WERI-Rb-1 (cell line): ENCODE measurements at regions not wholly inside any gene's neighbourhood (a gene's known extent, or its start where the extent isn't known, plus 50 kb on each side); places are given as distances from the start of the nearest gene placed in this dataset.

ENCODE experiments used
- DNase-seq: peaks from one replicate; pipeline ENCODE4 v3.0.0-alpha.2; 2020
- H3K27ac ChIP-seq: fragments of 250-450 bp; sonication (Bioruptor Pico); 2 replicates; pipeline ENCODE4 v1.5.1; 2020; ENCODE audit warnings: mild to moderate bottlenecking, moderate library complexity
- H3K27me3 ChIP-seq: fragments of 250-450 bp; sonication (Bioruptor Pico); 2 replicates; pipeline ENCODE4 v1.5.1; 2021; ENCODE audit warnings: mild to moderate bottlenecking, low read depth, moderate library complexity; ENCODE audit not compliant: insufficient read depth, severe bottlenecking
- H3K36me3 ChIP-seq: fragments of 250-450 bp; sonication (Bioruptor Pico); 2 replicates; pipeline ENCODE4 v1.5.1; 2020; ENCODE audit warnings: mild to moderate bottlenecking, moderate library complexity
- H3K4me3 ChIP-seq: 2 replicates; pipeline ENCODE4 v1.5.1; 2011; ENCODE audit warnings: low read depth, mild to moderate bottlenecking, control low read depth, low read length
- H3K9me3 ChIP-seq: fragments of 250-450 bp; sonication (Bioruptor Pico); 2 replicates; pipeline ENCODE4 v1.5.1; 2021; ENCODE audit warnings: mild to moderate bottlenecking, moderate library complexity; ENCODE audit not compliant: severe bottlenecking
- TF ChIP-seq, protein P1 (sequence below): IDR thresholded peaks from 2 replicates; pipeline ENCODE4 v1.5.1; 2011; ENCODE audit warnings: low read depth, mild to moderate bottlenecking, control low read depth, inconsistent platforms, low read length

DNA sequence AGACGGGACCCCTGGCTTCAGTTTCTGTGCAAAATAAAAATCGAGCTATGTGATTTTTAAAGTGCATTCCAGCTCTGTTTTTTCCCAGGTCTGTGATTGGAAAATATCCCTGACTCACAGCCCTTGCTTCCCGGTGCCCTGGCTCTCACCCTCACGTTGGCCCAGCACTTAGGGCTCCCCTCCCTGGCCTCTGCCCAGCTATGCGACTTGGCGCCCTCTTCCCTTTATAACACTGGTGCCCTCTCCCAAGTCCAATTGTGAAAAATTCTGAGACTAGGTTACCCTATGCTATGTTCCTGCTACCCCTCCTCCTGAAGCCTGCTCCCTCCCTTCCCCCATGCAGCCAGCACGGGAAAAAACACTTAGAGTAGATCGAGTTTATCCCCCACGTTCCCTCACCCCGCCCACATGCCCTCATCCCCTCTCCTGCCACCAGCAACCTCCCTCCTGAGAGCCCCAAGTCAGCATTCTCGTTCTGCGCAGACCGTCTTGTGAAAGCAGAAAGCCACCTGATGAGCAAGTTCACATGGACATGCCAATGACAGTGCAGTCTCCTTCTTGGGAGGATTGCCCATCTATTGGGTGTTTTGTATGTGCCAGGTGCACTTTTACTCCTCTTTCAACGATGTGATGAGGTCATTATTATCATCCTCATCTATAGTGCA lies 228.8 kb downstream of the VAPA start:
- no peaks in the 10 kb centered on the region for H3K9me3 ChIP-seq
- H3K27me3 ChIP-seq, result no peaks in the 10 kb centered on the region
- TF ChIP-seq, protein P1, sequence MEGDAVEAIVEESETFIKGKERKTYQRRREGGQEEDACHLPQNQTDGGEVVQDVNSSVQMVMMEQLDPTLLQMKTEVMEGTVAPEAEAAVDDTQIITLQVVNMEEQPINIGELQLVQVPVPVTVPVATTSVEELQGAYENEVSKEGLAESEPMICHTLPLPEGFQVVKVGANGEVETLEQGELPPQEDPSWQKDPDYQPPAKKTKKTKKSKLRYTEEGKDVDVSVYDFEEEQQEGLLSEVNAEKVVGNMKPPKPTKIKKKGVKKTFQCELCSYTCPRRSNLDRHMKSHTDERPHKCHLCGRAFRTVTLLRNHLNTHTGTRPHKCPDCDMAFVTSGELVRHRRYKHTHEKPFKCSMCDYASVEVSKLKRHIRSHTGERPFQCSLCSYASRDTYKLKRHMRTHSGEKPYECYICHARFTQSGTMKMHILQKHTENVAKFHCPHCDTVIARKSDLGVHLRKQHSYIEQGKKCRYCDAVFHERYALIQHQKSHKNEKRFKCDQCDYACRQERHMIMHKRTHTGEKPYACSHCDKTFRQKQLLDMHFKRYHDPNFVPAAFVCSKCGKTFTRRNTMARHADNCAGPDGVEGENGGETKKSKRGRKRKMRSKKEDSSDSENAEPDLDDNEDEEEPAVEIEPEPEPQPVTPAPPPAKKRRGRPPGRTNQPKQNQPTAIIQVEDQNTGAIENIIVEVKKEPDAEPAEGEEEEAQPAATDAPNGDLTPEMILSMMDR, result no peak
- no peaks in the 10 kb centered on the region for H3K36me3 ChIP-seq
- no peak overlapping the region for H3K27ac ChIP-seq
- H3K4me3 ChIP-seq, result no peak overlapping the region
- no peak for DNase-seq

DNA sequence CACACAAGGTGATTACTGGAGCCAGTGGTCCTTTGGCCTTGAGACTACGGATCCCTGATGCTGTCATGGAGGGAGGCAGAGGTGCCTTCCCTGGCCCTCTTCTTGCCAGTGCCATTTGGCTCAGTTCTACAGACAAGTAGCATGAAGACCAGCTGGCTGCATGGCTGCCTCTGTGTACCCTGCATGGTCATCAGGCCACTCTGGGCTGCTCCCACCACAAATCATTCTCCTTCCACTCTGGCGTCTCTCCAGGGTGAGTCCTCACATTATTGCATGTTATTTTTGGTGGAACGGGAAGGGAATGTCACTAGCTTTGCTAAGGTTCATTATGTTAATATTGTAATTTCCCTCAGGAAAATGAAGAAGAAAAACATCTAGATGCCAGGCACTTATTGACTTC lies 229.8 kb downstream of the VAPA start:
- Histone ChIP-seq H3K9me3 (no peaks in the 10 kb centered on the region), H3K27me3 (no peaks in the 10 kb centered on the region), H3K36me3 (no peaks in the 10 kb centered on the region), H3K27ac (no peak overlapping the region), H3K4me3 (no peak overlapping the region)
- TF ChIP-seq, protein P1, result no peak
- no peak for DNase-seq

DNA sequence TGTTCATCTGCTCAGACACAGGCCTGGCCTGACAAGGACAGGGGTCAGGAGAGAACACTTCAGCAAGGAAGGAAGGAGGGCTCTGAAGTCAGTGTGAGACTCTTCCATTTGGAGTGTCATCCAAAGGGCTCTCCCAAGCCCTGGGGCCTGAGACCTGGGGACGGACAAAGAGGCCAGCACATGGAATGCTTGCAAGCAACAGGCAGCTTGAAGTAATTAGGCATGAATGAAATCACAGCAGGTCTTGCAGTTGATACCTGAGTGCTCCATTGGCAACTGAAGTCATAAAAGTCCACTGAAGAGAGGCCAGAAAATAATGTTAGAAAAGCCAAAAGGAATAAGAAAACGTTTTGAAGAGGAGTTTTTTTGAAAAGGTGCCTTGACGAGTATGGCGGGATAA lies 231.7 kb downstream of the VAPA start:
- Histone ChIP-seq H3K9me3 (no peaks in the 10 kb centered on the region), H3K27me3 (no peaks in the 10 kb centered on the region)

DNA sequence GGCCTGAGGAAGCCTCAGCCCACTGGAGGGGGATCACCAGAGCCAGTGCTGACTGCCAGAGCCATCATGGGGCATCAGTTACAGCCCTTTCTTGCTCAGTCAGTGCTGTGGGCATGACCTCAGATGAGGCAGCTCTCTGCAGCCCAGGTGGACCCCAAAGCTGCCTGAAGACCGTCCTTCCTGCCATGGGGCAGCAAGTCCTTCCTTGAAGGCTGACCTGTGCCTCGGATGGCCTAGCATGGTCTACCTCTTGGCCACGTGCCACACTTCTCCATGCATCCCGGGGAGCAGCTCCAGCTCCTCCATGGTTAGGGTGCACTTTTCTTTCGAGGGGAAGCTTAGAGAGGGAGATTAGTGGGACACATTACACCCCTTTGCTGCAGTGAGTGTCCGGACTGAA lies 233.4 kb downstream of the VAPA start:
- no peak overlapping the region for H3K4me3 ChIP-seq
- H3K27me3 ChIP-seq, result no peaks in the 10 kb centered on the region
- TF ChIP-seq, protein P1, result no peak
- no peak for DNase-seq
- H3K9me3 ChIP-seq, result no peaks in the 10 kb centered on the region
- no peak overlapping the region for H3K27ac ChIP-seq
- no peaks in the 10 kb centered on the region for H3K36me3 ChIP-seq

More for the DNA sequence above, 231.7 kb downstream of the VAPA start:
- Histone ChIP-seq H3K27ac (no peak overlapping the region), H3K4me3 (no peak overlapping the region), H3K36me3 (no peaks in the 10 kb centered on the region)
- TF ChIP-seq, protein P1, result no peak
- no peak for DNase-seq

DNA sequence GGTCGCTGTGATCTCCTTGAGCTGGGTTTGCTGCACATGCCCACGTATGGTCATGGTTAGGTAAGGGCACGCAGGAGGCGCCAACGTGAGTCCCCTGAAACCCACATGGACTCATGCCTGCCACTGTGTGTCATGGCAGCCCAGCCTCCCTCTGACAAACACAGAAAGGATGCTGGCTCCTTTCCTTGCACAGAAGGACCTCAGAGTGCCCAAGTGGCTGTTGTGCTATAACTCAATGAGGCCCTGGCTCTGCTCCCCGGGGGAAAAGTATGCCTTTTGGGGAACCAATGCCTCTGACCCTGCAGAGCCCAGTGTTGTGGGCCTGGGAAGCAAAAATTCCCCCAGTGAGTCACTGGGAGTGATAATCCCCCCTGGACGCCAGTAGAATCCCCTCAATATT lies 233.9 kb downstream of the VAPA start:
- no peaks in the 10 kb centered on the region for H3K27me3 ChIP-seq
- TF ChIP-seq, protein P1, result no peak
- H3K9me3 ChIP-seq, result no peaks in the 10 kb centered on the region
- no peak for DNase-seq
- no peak overlapping the region for H3K4me3 ChIP-seq
- H3K27ac ChIP-seq, result no peak overlapping the region
- H3K36me3 ChIP-seq, result no peaks in the 10 kb centered on the region
